ENCODE measurements at regions not wholly inside any gene's neighbourhood (a gene's known extent, or its start where the extent isn't known, plus 50 kb on each side); places are given as distances from the start of the nearest gene placed in this dataset.
"Not testable (repeated sequence)": the region's sequence is repeated elsewhere in the genome, so short reads cannot be mapped to it uniquely, and the experiment has no call there.

GRCh38 chrX:42290608-42291007 is 367.3 kb upstream of the CASK start:
- DNase-seq (ENCODE audit: low spot score): no peak

- no peak for DNase-seq (ENCODE audit: low spot score)
Measured at GRCh38 chrX:42289492-42290385, 366.4 kb upstream of the CASK start.

GRCh38 chrX:42285681-42286080 is 362.3 kb upstream of the CASK start:
- not testable (repeated sequence) for DNase-seq (ENCODE audit: low spot score)

- DNase-seq (ENCODE audit: low spot score): no peak
Measured at GRCh38 chrX:42276982-42277690, 353.8 kb upstream of the CASK start.

- no peak for DNase-seq (ENCODE audit: low spot score)
Measured at GRCh38 chrX:42274151-42274550, 350.8 kb upstream of the CASK start.

- DNase-seq (ENCODE audit: low spot score): no peak
Measured at GRCh38 chrX:42273387-42273786, 350.0 kb upstream of the CASK start.

- no peak for DNase-seq (ENCODE audit: low spot score)
Measured at GRCh38 chrX:42269186-42269585, 345.8 kb upstream of the CASK start.

- no peak for DNase-seq (ENCODE audit: low spot score)
Measured at GRCh38 chrX:42260854-42261253, 337.5 kb upstream of the CASK start.

GRCh38 chrX:42248226-42248625 is 324.9 kb upstream of the CASK start:
- DNase-seq (ENCODE audit: low spot score): no peak

GRCh38 chrX:42247241-42247640 is 323.9 kb upstream of the CASK start:
- no peak for DNase-seq (ENCODE audit: low spot score)

- no peak for DNase-seq (ENCODE audit: low spot score)
Measured at GRCh38 chrX:42246814-42247213, 323.5 kb upstream of the CASK start.

GRCh38 chrX:42242004-42242403 is 318.6 kb upstream of the CASK start:
- no peak for DNase-seq (ENCODE audit: low spot score)

- no peak for DNase-seq (ENCODE audit: low spot score)
Measured at GRCh38 chrX:42241421-42241820, 318.1 kb upstream of the CASK start.

GRCh38 chrX:42237956-42238355 is 314.6 kb upstream of the CASK start:
- DNase-seq (ENCODE audit: low spot score): no peak

- no peak for DNase-seq (ENCODE audit: low spot score)
Measured at GRCh38 chrX:42229533-42229932, 306.2 kb upstream of the CASK start.

- DNase-seq (ENCODE audit: low spot score): no peak
Measured at GRCh38 chrX:42220666-42221065, 297.3 kb upstream of the CASK start.

GRCh38 chrX:42220083-42220482 is 296.7 kb upstream of the CASK start:
- no peak for DNase-seq (ENCODE audit: low spot score)

- no peak for DNase-seq (ENCODE audit: low spot score)
Measured at GRCh38 chrX:42219231-42219630, 295.9 kb upstream of the CASK start.

- no peak for DNase-seq (ENCODE audit: low spot score)
Measured at GRCh38 chrX:42195506-42195905, 272.2 kb upstream of the CASK start.

- DNase-seq (ENCODE audit: low spot score): no peak
Measured at GRCh38 chrX:42189576-42189975, 266.2 kb upstream of the CASK start.

- DNase-seq (ENCODE audit: low spot score): no peak
Measured at GRCh38 chrX:42188730-42189129, 265.4 kb upstream of the CASK start.

GRCh38 chrX:42176789-42177188 is 253.4 kb upstream of the CASK start:
- DNase-seq (ENCODE audit: low spot score): no peak

- no peak for DNase-seq (ENCODE audit: low spot score)
Measured at GRCh38 chrX:42175843-42176242, 252.5 kb upstream of the CASK start.

Data from AG08395 (cell line).